ENCODE measurements at regions not wholly inside any gene's neighbourhood (a gene's known extent, or its start where the extent isn't known, plus 50 kb on each side); places are given as distances from the start of the nearest gene placed in this dataset.

DNA sequence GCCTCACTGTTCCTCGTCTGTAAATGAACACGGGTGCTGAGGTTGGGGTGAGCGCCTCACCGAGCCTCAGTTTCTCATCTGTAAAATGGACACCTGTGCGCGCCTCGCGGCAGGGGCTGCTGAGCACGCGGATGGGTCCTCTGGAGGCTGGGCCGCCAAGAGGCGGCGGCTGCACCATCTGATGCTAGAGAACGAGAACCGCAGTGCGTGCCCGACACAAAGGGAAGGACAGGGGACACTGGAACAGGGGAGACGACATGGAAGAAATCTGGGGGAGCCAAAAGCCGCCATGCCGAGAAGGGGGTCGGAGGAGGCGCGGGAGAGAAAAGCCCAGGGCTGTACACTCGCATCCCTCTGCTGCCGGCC, 118.7 kb upstream of the ZNF516 start:
- TF ChIP-seq, protein P1, sequence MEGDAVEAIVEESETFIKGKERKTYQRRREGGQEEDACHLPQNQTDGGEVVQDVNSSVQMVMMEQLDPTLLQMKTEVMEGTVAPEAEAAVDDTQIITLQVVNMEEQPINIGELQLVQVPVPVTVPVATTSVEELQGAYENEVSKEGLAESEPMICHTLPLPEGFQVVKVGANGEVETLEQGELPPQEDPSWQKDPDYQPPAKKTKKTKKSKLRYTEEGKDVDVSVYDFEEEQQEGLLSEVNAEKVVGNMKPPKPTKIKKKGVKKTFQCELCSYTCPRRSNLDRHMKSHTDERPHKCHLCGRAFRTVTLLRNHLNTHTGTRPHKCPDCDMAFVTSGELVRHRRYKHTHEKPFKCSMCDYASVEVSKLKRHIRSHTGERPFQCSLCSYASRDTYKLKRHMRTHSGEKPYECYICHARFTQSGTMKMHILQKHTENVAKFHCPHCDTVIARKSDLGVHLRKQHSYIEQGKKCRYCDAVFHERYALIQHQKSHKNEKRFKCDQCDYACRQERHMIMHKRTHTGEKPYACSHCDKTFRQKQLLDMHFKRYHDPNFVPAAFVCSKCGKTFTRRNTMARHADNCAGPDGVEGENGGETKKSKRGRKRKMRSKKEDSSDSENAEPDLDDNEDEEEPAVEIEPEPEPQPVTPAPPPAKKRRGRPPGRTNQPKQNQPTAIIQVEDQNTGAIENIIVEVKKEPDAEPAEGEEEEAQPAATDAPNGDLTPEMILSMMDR (IDR thresholded peaks at IDR 0.05): no peak
- TF ChIP-seq EP300 (IDR thresholded peaks at IDR 0.05; ENCODE audit: low read depth): no peak
- no peak for TF ChIP-seq POLR2A (IDR thresholded peaks at IDR 0.05)

Data from transverse colon (tissue), 3 donors.